K562 (cell line): ENCODE measurements at regions not wholly inside any gene's neighbourhood (a gene's known extent, or its start where the extent isn't known, plus 50 kb on each side); places are given as distances from the start of the nearest gene placed in this dataset.

Experiments
- ATAC-seq: fragments of 200-7000 bp; cut with Tn5 transposase; 3 replicates; pipeline ENCODE4 v1.9.1; 2020; ENCODE audit warnings: moderate library complexity
- BruUV-seq: library from RNA; stranded (reverse); fragments of 400-500 nt; replicated peaks from 2 replicates; lab custom pipeline; 2021; lab: Mats Ljungman, UMichigan
- CTCF ChIA-PET: fragments of 300-600 bp; formaldehyde crosslinking; extraction: SDS; loops from one replicate; lab custom pipeline; 2021; ENCODE audit warnings: low intra/inter-chr PET ratio; lab: Yijun Ruan, JAX
- POLR2A ChIA-PET: fragments of 300-600, 350-650 bp; sonication (Branson Sonifier 250); formaldehyde crosslinking; extraction: SDS; loops from one replicate; lab custom pipeline; 2021; ENCODE audit warnings: antibody characterized with exemption, inconsistent platforms; lab: Yijun Ruan, JAX
- DNase-seq, 4 experiments: peaks; one replicate each; pipeline versions ENCODE4 v3.0.0 to v3.0.0-alpha.2; 2011 to 2018; ENCODE audit warnings: low spot score in 3 of 4, mixed read lengths in 3 of 4; ENCODE audit errors: extremely low read depth in 1 of 4
- FAIRE-seq: peaks from 2 replicates; lab custom pipeline; 2011; peaks lifted over from hg19 to GRCh38; lab: Jason Lieb, UNC
- H2AFZ ChIP-seq: 2 replicates; pipeline ENCODE4 v1.6.0; 2011; ENCODE audit warnings: low read depth, low read length, control low read depth, inconsistent platforms
- H3K27ac ChIP-seq: fragments of 200-600 bp; 3 replicates; pipeline ENCODE4 v1.8.0; 2011; ENCODE audit warnings: low read depth, mild to moderate bottlenecking, control low read depth, inconsistent platforms, low read length, moderate library complexity, mixed read lengths; ENCODE audit errors: extremely low read depth
- H3K27me3 ChIP-seq, 2 experiments: fragments of 300-600 bp in 1 of 2; 2 replicates in 1 of 2; 3 replicates in 1 of 2; pipeline versions ENCODE4 v1.6.0 to v1.8.0; 2011; ENCODE audit warnings: inconsistent platforms in 2 of 2, low read length in 2 of 2, mild to moderate bottlenecking in 1 of 2, mixed read lengths in 1 of 2, moderate library complexity in 1 of 2; ENCODE audit not compliant: control insufficient read depth in 2 of 2, insufficient read depth in 2 of 2
- H3K36me3 ChIP-seq: fragments of 300-600 bp; 3 replicates; pipeline ENCODE4 v1.8.0; 2011; ENCODE audit warnings: mild to moderate bottlenecking, low read length, inconsistent platforms; ENCODE audit not compliant: control insufficient read depth, insufficient read depth
- H3K4me1 ChIP-seq, 2 experiments: fragments of 200-600 bp in 1 of 2; replicated peaks in 1 of 2; 2 replicates in 1 of 2; 3 replicates in 1 of 2; pipeline versions ENCODE4 v1.5.1 to v1.8.0; 2011; ENCODE audit warnings: inconsistent platforms in 2 of 2, low read length in 2 of 2, mild to moderate bottlenecking in 1 of 2, mixed read lengths in 1 of 2, moderate library complexity in 1 of 2; ENCODE audit not compliant: control insufficient read depth in 2 of 2, insufficient read depth in 2 of 2
- H3K4me2 ChIP-seq: 2 replicates; pipeline ENCODE4 v1.6.1; 2011; ENCODE audit warnings: low read length, control low read depth, inconsistent platforms, mixed read lengths; ENCODE audit not compliant: insufficient read depth
- H3K4me3 ChIP-seq: fragments of 200-600 bp; sonication (generic), shearing (Covaris generic); 2 replicates; pipeline ENCODE4 v1.5.1; 2016; ENCODE audit warnings: control low read depth, inconsistent platforms
- H3K79me2 ChIP-seq: fragments of 200-600 bp; 3 replicates; pipeline ENCODE4 v1.8.0; 2011; ENCODE audit warnings: low read length, inconsistent platforms; ENCODE audit not compliant: control insufficient read depth, insufficient read depth
- H3K9ac ChIP-seq, 2 experiments: 2 replicates each; pipeline versions ENCODE4 v1.6.0 to v1.6.1; 2011; ENCODE audit warnings: low read depth in 2 of 2, low read length in 2 of 2, control low read depth in 1 of 2, inconsistent platforms in 1 of 2, mild to moderate bottlenecking in 1 of 2, mixed read lengths in 1 of 2; ENCODE audit not compliant: insufficient read depth in 1 of 2
- H3K9me1 ChIP-seq: one replicate; pipeline ENCODE4 v1.6.0; 2011; ENCODE audit warnings: inconsistent platforms, mild to moderate bottlenecking, low read length, moderate library complexity; ENCODE audit not compliant: control insufficient read depth, insufficient read depth
- H3K9me3 ChIP-seq: replicated peaks from 2 replicates; pipeline ENCODE4 v1.5.1; 2011; ENCODE audit warnings: low read depth, low read length, inconsistent platforms; ENCODE audit not compliant: control insufficient read depth, insufficient read depth
- H4K20me1 ChIP-seq: replicated peaks from 2 replicates; pipeline ENCODE4 v1.6.1; 2011; ENCODE audit warnings: low read length, inconsistent platforms, mixed read lengths; ENCODE audit not compliant: control insufficient read depth, insufficient read depth
- CREBBP ChIP-seq: IDR thresholded peaks from one replicate; pipeline ENCODE4 v1.6.1; 2012; ENCODE audit warnings: low read depth, mild to moderate bottlenecking, control low read depth, inconsistent platforms, low read length
- MECOM ChIP-seq: fragments of 250-450 bp; sonication (Bioruptor Pico); IDR thresholded peaks from 2 replicates; pipeline ENCODE4 v1.8.0; 2022; ENCODE audit warnings: inconsistent platforms
- ZNF436 ChIP-seq: fragments of 250-450, 450-650 bp; sonication (Bioruptor Pico); formaldehyde crosslinking; IDR thresholded peaks from 2 replicates; pipeline ENCODE4 v1.7.0; 2020; ENCODE audit warnings: mild to moderate bottlenecking
- whole genome bisulfite sequencing: fragments of 100-300 bp; shearing (Covaris generic); methylation state at CpG from one replicate; pipeline ENCODE4 v1.1.6; 2016; ENCODE audit warnings: low coverage, mixed read lengths; ENCODE audit not compliant: insufficient coverage; ENCODE audit errors: missing lambda C conversion rate; 5-methylcytosine and 5-hydroxymethylcytosine counted together
- in situ Hi-C: fragments of 300-500 bp; cut with MboI; formaldehyde crosslinking; loops from 4 replicates; pipeline ENCODE4 v1.15.0; 2018; ENCODE audit warnings: inconsistent platforms, mixed read lengths
- intact Hi-C: fragments of 100-400 bp; cut with micrococcal nuclease; formaldehyde crosslinking; loops from 2 replicates; pipeline ENCODE4 v1.14.2; 2022
- TF ChIP-seq, protein P1 (sequence below): fragments of 450-650 bp; IDR thresholded peaks from 2 replicates; pipeline ENCODE4 v1.6.1; 2016; ENCODE audit warnings: borderline replicate concordance

DNA sequence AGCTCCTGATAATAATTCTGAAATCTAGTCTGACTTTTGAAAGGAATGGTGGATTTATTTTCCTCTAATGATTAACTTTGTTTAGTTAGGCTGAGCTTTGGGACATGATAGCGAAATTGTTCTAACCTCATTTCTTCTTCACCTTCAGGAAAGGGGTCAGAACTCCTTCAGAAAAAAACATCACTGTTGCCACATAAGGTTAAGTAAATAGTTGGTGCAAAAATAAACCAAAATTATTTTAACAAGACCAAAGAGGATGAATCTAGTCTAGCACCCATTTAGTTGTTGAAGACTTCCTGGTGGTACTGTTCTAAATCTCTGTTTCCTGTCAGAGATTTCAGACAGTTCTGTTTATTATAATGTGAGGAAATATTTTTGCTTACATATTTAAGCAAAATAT lies 379.8 kb downstream of the UTRN start:
- no peaks in the 10 kb centered on the region for H3K36me3 ChIP-seq
- H3K4me1 ChIP-seq, result no peaks in the 10 kb centered on the region
- no TSS peak for BruUV-seq
- no peak for FAIRE-seq
- POLR2A ChIA-PET, result no interaction called here
- H3K9me3 ChIP-seq, result no peaks in the 10 kb centered on the region
- H3K9ac ChIP-seq, result no peak overlapping the region
- no peaks in the 10 kb centered on the region for H3K79me2 ChIP-seq
- H3K4me3 ChIP-seq, result no peak overlapping the region
- TF ChIP-seq MECOM (no peak), ZNF436 (CRISPR knock-in tag) (no peak)
- TF ChIP-seq, protein P1, sequence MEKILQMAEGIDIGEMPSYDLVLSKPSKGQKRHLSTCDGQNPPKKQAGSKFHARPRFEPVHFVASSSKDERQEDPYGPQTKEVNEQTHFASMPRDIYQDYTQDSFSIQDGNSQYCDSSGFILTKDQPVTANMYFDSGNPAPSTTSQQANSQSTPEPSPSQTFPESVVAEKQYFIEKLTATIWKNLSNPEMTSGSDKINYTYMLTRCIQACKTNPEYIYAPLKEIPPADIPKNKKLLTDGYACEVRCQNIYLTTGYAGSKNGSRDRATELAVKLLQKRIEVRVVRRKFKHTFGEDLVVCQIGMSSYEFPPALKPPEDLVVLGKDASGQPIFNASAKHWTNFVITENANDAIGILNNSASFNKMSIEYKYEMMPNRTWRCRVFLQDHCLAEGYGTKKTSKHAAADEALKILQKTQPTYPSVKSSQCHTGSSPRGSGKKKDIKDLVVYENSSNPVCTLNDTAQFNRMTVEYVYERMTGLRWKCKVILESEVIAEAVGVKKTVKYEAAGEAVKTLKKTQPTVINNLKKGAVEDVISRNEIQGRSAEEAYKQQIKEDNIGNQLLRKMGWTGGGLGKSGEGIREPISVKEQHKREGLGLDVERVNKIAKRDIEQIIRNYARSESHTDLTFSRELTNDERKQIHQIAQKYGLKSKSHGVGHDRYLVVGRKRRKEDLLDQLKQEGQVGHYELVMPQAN, result no peak
- TF ChIP-seq, all 486 proteins: peak for 0
- Histone ChIP-seq H2AFZ (no peak overlapping the region), H3K27me3 (no peaks in the 10 kb centered on the region), H3K9me1 (no peaks in the 10 kb centered on the region), H3K4me2 (no peak overlapping the region), H3K27ac (no peak overlapping the region), H4K20me1 (no peaks in the 10 kb centered on the region)
- in situ Hi-C loops, result no loop called here
- intact Hi-C loops, result no loop called here
- CTCF ChIA-PET, result no interaction called here
- no peak for ATAC-seq
- 28% methylated on average over 1 of the region's 1 CpG for WGBS
- DNase-seq, result no peak

DNA sequence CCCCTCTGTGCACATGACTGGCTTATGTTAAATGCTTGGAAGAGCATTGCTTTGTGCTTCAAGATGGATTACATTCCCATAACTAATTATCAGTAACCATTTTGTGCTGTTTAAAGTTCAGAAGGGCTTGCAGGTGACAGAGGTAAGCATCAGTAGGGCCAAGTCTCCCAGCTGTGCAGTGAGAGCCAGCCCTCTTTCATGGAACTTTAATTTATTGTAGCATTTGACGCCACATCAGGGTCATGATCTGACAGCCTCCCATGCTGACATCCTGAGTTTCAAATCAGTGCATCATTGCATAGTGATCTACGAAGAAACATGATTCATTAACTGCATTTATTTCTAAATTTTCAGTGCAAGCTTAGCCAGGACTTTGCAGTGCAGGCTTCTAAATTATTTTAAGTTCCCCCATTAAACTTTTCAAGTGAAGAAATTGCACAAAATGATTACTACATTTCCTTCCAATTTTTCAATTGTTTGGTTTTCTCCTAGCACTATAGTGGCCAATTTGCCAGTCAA lies 380.9 kb downstream of the UTRN start:
- intact Hi-C loops (no loop called here), in situ Hi-C loops (no loop called here)
- H3K27me3 ChIP-seq, result no peaks in the 10 kb centered on the region
- ATAC-seq, result no peak
- H3K9ac ChIP-seq, result no peak overlapping the region
- H3K79me2 ChIP-seq, result no peaks in the 10 kb centered on the region
- POLR2A ChIA-PET, result no interaction called here
- no peak overlapping the region for H3K4me2 ChIP-seq
- no peak for DNase-seq
- BruUV-seq, result no TSS peak
- no peak overlapping the region for H3K27ac ChIP-seq
- no peaks in the 10 kb centered on the region for H4K20me1 ChIP-seq
- TF ChIP-seq CREBBP, result no peak
- H3K36me3 ChIP-seq, result no peaks in the 10 kb centered on the region
- H3K9me1 ChIP-seq, result no peaks in the 10 kb centered on the region
- H2AFZ ChIP-seq, result no peak overlapping the region
- H3K9me3 ChIP-seq, result no peaks in the 10 kb centered on the region
- WGBS, result 7% methylated on average over 2 of the region's 2 CpGs
- no peak overlapping the region for H3K4me3 ChIP-seq
- no peaks in the 10 kb centered on the region for H3K4me1 ChIP-seq
- CTCF ChIA-PET, result no interaction called here
- no peak for FAIRE-seq
